ENCODE measurements at regions not wholly inside any gene's neighbourhood (a gene's known extent, or its start where the extent isn't known, plus 50 kb on each side); places are given as distances from the start of the nearest gene placed in this dataset.
"Not testable (repeated sequence)": the region's sequence is repeated elsewhere in the genome, so short reads cannot be mapped to it uniquely, and the experiment has no call there.

DNA sequence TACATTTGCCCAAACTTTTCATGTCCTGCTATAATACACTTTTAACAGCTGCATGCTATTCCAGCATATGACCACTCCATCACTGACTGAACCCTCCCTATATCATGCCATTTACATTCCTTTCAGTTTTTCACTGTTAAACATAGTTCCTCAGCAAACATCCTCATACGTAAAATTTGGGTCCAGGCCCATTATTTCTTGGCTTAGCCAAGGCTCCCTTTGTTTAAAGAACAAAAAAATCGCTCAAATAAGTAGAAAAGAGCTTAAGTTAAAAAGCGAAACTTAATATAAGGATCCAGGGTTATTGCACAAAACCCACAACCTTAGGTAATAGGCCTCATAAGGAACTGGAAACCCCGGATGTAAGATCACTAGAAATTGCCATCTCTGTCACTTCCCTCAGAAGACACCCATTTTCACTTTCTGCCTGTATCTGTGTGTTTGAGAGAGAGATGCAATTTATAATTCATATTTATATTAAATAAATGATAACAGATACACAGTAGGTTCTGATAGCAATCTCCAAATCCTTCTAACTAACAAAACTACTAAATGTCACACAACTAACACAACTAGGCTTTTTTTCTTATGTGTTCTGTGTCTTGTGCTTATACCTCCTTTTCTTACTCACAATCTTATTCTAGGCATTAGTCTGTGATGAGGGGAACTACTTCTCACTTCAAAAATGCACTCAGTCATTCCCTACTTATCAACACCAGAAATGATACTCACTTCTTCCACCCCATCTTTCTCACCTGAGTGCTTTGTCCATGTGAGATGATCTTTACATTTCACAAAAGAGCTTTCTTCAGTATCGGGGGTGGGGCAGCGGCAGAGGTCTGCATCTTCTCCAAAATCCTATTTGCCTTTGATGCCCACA, 59.9 kb upstream of the FAM241A start:
- no peaks in the 10 kb centered on the region for H3K27me3 ChIP-seq (replicated peaks; ENCODE audit: control insufficient read depth, insufficient read depth, low read length)
- H3K27ac Mint-ChIP-seq (ENCODE audit: unreplicated experiment), result no peak overlapping the region
- no peak for DNase-seq
- TF ChIP-seq, protein P1, sequence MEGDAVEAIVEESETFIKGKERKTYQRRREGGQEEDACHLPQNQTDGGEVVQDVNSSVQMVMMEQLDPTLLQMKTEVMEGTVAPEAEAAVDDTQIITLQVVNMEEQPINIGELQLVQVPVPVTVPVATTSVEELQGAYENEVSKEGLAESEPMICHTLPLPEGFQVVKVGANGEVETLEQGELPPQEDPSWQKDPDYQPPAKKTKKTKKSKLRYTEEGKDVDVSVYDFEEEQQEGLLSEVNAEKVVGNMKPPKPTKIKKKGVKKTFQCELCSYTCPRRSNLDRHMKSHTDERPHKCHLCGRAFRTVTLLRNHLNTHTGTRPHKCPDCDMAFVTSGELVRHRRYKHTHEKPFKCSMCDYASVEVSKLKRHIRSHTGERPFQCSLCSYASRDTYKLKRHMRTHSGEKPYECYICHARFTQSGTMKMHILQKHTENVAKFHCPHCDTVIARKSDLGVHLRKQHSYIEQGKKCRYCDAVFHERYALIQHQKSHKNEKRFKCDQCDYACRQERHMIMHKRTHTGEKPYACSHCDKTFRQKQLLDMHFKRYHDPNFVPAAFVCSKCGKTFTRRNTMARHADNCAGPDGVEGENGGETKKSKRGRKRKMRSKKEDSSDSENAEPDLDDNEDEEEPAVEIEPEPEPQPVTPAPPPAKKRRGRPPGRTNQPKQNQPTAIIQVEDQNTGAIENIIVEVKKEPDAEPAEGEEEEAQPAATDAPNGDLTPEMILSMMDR (IDR thresholded peaks at IDR 0.05; ENCODE audit: insufficient read depth in 1 of 2, low read depth in 1 of 2, low read length in 1 of 2, severe bottlenecking in 1 of 2, unreplicated experiment in 1 of 2), result no peak
- intact Hi-C loops (cut with micrococcal nuclease; ENCODE audit: unreplicated experiment), result no loop called here
- no peaks in the 10 kb centered on the region for H3K36me3 Mint-ChIP-seq (ENCODE audit: insufficient read depth, unreplicated experiment)
- H3K9me3 Mint-ChIP-seq (ENCODE audit: unreplicated experiment), result peaks cover 2% of the 10 kb centered on the region
- no peaks in the 10 kb centered on the region for H3K27me3 Mint-ChIP-seq (ENCODE audit: insufficient read depth, unreplicated experiment)
- H3K4me3 ChIP-seq (ENCODE audit: low read depth, low read length), result no peak overlapping the region
- peaks cover 27% of the 10 kb centered on the region for H3K4me1 ChIP-seq
- no peak overlapping the region for H3K4me3 Mint-ChIP-seq (ENCODE audit: unreplicated experiment)
- ChIA-PET POLR2A (no interaction called here), CTCF (no interaction called here)
- no TSS peak for BruUV-seq (replicated peaks)
- no peaks in the 10 kb centered on the region for H3K9me3 ChIP-seq
- no peaks in the 10 kb centered on the region for H3K36me3 ChIP-seq (ENCODE audit: control insufficient read depth, insufficient read depth, low read length)
- peaks cover 14% of the 10 kb centered on the region for H3K4me1 Mint-ChIP-seq (ENCODE audit: low read depth, unreplicated experiment)

DNA sequence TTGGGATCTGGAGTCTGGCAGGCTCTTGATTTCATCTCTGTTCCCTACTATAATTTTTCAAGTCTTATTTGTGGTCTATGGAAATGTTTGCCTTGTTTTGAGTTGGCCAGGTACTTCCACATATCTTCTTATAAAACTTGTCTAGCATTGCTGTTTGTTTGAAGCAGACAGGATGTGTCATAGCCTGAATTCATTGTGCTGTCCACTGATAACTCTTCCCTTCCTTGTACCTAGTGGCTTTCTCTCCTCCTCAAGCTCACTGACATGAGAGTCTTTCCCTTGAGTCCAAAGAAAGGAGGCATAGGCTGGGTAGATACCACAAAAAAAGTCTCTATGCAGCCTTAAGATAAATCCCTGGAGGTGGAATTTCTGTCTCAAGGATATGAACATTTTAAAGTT, 59.2 kb upstream of the FAM241A start:
- Histone ChIP-seq H3K36me3 (ENCODE audit: control insufficient read depth, insufficient read depth, low read length) (no peaks in the 10 kb centered on the region), H3K27me3 (replicated peaks; ENCODE audit: control insufficient read depth, insufficient read depth, low read length) (no peaks in the 10 kb centered on the region), H3K4me1 (peaks cover 27% of the 10 kb centered on the region), H3K4me3 (ENCODE audit: low read depth, low read length) (no peak overlapping the region), H3K9me3 (no peaks in the 10 kb centered on the region)
- CTCF ChIA-PET, result no interaction called here
- Mint-ChIP-seq H3K9me3 (ENCODE audit: unreplicated experiment) (no peaks in the 10 kb centered on the region), H3K27ac (ENCODE audit: unreplicated experiment) (no peak overlapping the region), H3K4me1 (ENCODE audit: low read depth, unreplicated experiment) (peaks cover 14% of the 10 kb centered on the region), H3K27me3 (ENCODE audit: insufficient read depth, unreplicated experiment) (no peaks in the 10 kb centered on the region), H3K4me3 (ENCODE audit: unreplicated experiment) (peak overlapping the region; percentile 52), H3K36me3 (ENCODE audit: insufficient read depth, unreplicated experiment) (no peaks in the 10 kb centered on the region)
- no peak for DNase-seq
- BruUV-seq (replicated peaks), result no TSS peak
- POLR2A ChIA-PET, result no interaction called here
- TF ChIP-seq, protein P1 (IDR thresholded peaks at IDR 0.05; ENCODE audit: insufficient read depth in 1 of 2, low read depth in 1 of 2, low read length in 1 of 2, severe bottlenecking in 1 of 2, unreplicated experiment in 1 of 2), result no peak
- intact Hi-C loops (cut with micrococcal nuclease; ENCODE audit: unreplicated experiment), result no loop called here

DNA sequence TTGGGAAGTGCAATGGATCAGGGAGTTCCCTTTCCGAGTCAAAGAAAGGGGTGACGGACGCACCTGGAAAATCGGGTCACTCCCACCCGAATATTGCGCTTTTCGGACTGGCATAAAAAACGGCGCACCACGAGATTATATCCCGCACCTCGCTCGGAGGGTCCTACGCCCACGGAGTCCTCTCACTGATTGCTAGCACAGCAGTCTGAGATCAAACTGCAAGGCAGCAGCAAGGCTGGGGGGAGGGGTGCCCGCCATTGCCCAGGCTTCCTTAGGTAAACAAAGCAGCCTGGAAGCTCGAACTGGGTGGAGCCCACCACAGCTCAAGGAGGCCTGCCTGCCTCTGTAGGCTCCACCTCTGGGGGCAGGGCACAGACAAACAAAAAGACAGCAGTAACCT, 58.6 kb upstream of the FAM241A start:
- CTCF ChIA-PET; H3K36me3 ChIP-seq (ENCODE audit: control insufficient read depth, insufficient read depth, low read length); H3K36me3 Mint-ChIP-seq (ENCODE audit: insufficient read depth, unreplicated experiment); intact Hi-C loops (cut with micrococcal nuclease; ENCODE audit: unreplicated experiment); DNase-seq; H3K27me3 ChIP-seq (replicated peaks; ENCODE audit: control insufficient read depth, insufficient read depth, low read length); POLR2A ChIA-PET; H3K27me3 Mint-ChIP-seq (ENCODE audit: insufficient read depth, unreplicated experiment); H3K4me3 ChIP-seq (ENCODE audit: low read depth, low read length); H3K9me3 Mint-ChIP-seq (ENCODE audit: unreplicated experiment); H3K9me3 ChIP-seq; H3K27ac Mint-ChIP-seq (ENCODE audit: unreplicated experiment); BruUV-seq (replicated peaks): not testable (repeated sequence)
- H3K4me3 Mint-ChIP-seq (ENCODE audit: unreplicated experiment), result peak overlapping the region; percentile 52
- H3K4me1 Mint-ChIP-seq (ENCODE audit: low read depth, unreplicated experiment), result peaks cover 14% of the 10 kb centered on the region
- peaks cover 27% of the 10 kb centered on the region for H3K4me1 ChIP-seq

DNA sequence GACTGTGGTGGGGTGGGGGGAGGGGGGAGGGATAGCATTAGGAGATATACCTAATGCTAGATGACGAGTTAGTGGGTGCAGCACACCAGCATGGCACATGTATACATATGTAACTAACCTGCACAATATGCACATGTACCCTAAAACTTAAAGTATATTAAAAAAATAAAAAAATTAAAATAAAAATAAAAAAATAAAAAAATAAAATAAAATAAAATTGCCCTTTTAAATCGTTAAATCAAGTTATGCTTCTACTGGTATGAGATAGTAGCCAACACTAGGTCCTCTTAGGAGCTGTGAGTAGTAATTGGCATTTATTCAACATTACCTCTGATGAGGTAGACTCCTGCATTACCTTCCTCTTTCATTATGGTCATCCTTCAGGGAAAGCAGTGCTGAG, 52.9 kb upstream of the FAM241A start:
- intact Hi-C loops (cut with micrococcal nuclease; ENCODE audit: unreplicated experiment); H3K4me3 Mint-ChIP-seq (ENCODE audit: unreplicated experiment); H3K36me3 ChIP-seq (ENCODE audit: control insufficient read depth, insufficient read depth, low read length); H3K27me3 ChIP-seq (replicated peaks; ENCODE audit: control insufficient read depth, insufficient read depth, low read length); BruUV-seq (replicated peaks); H3K36me3 Mint-ChIP-seq (ENCODE audit: insufficient read depth, unreplicated experiment); H3K4me1 ChIP-seq; H3K9me3 ChIP-seq; H3K27ac Mint-ChIP-seq (ENCODE audit: unreplicated experiment); CTCF ChIA-PET; H3K4me1 Mint-ChIP-seq (ENCODE audit: low read depth, unreplicated experiment); POLR2A ChIA-PET; H3K9me3 Mint-ChIP-seq (ENCODE audit: unreplicated experiment); DNase-seq; H3K27me3 Mint-ChIP-seq (ENCODE audit: insufficient read depth, unreplicated experiment); H3K4me3 ChIP-seq (ENCODE audit: low read depth, low read length): not testable (repeated sequence)
